ENCODE measurements at regions not wholly inside any gene's neighbourhood (a gene's known extent, or its start where the extent isn't known, plus 50 kb on each side); places are given as distances from the start of the nearest gene placed in this dataset.

DNA sequence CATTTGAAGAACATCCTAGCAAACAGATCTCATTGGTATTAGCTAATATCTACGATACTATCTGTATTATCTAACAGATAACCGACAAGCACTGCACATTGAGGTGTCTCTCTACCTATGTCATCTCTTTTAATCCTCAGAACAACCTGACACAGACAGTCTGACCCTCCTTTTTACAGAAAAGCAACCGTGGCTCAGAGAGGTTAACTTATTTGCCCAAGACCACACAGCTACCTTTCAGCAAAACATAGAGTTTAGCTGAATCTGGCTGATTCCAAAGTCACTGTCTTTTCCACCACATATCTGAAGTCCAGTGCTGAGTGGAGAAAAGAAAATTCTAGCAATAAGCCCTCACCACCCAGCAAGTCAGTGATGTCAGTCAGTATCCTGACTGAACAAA lies 358.7 kb upstream of the JARID2 start:
- TF ChIP-seq POLR2A (IDR thresholded peaks at IDR 0.05): no peak
- TF ChIP-seq, protein P1, sequence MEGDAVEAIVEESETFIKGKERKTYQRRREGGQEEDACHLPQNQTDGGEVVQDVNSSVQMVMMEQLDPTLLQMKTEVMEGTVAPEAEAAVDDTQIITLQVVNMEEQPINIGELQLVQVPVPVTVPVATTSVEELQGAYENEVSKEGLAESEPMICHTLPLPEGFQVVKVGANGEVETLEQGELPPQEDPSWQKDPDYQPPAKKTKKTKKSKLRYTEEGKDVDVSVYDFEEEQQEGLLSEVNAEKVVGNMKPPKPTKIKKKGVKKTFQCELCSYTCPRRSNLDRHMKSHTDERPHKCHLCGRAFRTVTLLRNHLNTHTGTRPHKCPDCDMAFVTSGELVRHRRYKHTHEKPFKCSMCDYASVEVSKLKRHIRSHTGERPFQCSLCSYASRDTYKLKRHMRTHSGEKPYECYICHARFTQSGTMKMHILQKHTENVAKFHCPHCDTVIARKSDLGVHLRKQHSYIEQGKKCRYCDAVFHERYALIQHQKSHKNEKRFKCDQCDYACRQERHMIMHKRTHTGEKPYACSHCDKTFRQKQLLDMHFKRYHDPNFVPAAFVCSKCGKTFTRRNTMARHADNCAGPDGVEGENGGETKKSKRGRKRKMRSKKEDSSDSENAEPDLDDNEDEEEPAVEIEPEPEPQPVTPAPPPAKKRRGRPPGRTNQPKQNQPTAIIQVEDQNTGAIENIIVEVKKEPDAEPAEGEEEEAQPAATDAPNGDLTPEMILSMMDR (IDR thresholded peaks at IDR 0.05): no peak
- TF ChIP-seq EP300 (IDR thresholded peaks at IDR 0.05): no peak
